ENCODE measurements at regions not wholly inside any gene's neighbourhood (a gene's known extent, or its start where the extent isn't known, plus 50 kb on each side); places are given as distances from the start of the nearest gene placed in this dataset.

DNA sequence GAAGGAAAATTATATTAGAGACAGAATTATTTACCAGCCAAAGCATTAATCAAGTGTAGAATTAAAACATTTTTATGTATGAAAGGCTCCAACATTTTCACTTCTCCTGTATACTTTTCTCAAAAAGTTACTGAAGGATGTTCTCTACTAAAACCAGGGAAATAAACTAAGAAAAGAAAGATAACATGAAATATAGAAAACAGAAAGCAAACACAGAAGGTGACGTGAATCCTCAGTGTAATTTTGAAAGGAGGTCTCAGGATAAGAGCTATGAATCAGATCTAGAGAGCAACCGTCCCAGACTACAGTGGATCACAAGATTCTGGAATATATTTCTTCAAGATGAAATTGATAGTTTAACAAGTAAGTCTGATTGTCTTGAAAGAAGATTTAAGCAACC lies 144.5 kb downstream of the CYSLTR2 start:
- TF ChIP-seq, protein P1, sequence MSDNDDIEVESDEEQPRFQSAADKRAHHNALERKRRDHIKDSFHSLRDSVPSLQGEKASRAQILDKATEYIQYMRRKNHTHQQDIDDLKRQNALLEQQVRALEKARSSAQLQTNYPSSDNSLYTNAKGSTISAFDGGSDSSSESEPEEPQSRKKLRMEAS (CRISPR knock-in tag; IDR thresholded peaks at IDR 0.05), result no peak
- TF ChIP-seq, protein P2, sequence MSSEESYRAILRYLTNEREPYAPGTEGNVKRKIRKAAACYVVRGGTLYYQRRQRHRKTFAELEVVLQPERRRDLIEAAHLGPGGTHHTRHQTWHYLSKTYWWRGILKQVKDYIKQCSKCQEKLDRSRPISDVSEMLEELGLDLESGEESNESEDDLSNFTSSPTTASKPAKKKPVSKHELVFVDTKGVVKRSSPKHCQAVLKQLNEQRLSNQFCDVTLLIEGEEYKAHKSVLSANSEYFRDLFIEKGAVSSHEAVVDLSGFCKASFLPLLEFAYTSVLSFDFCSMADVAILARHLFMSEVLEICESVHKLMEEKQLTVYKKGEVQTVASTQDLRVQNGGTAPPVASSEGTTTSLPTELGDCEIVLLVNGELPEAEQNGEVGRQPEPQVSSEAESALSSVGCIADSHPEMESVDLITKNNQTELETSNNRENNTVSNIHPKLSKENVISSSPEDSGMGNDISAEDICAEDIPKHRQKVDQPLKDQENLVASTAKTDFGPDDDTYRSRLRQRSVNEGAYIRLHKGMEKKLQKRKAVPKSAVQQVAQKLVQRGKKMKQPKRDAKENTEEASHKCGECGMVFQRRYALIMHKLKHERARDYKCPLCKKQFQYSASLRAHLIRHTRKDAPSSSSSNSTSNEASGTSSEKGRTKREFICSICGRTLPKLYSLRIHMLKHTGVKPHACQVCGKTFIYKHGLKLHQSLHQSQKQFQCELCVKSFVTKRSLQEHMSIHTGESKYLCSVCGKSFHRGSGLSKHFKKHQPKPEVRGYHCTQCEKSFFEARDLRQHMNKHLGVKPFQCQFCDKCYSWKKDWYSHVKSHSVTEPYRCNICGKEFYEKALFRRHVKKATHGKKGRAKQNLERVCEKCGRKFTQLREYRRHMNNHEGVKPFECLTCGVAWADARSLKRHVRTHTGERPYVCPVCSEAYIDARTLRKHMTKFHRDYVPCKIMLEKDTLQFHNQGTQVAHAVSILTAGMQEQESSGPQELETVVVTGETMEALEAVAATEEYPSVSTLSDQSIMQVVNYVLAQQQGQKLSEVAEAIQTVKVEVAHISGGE (CRISPR knock-in tag; IDR thresholded peaks at IDR 0.05), result no peak
- TF ChIP-seq POLR2AphosphoS2 (IDR thresholded peaks at IDR 0.05; ENCODE audit: low read length) (no peak), MAFK (IDR thresholded peaks at IDR 0.05; ENCODE audit: low read length) (no peak), BRCA1 (IDR thresholded peaks at IDR 0.05) (no peak), BRCA1 (CRISPR knock-in tag; IDR thresholded peaks at IDR 0.05) (no peak)
- TF ChIP-seq, protein P3, sequence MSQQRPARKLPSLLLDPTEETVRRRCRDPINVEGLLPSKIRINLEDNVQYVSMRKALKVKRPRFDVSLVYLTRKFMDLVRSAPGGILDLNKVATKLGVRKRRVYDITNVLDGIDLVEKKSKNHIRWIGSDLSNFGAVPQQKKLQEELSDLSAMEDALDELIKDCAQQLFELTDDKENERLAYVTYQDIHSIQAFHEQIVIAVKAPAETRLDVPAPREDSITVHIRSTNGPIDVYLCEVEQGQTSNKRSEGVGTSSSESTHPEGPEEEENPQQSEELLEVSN (IDR thresholded peaks at IDR 0.05; ENCODE audit: borderline replicate concordance in 1 of 2, extremely low read depth in 1 of 2, insufficient read depth in 1 of 2, insufficient read length in 1 of 2, low read depth in 1 of 2, low read length in 1 of 2, poor library complexity in 1 of 2, severe bottlenecking in 1 of 2), result no peak

Measured in K562 (cell line).